ENCODE measurements at regions not wholly inside any gene's neighbourhood (a gene's known extent, or its start where the extent isn't known, plus 50 kb on each side); places are given as distances from the start of the nearest gene placed in this dataset.

- TF ChIP-seq THRAP3 (IDR thresholded peaks at IDR 0.05; ENCODE audit: borderline replicate concordance) = no peak
- peak; percentile 81 for TF ChIP-seq ZNF395 (CRISPR knock-in tag; IDR thresholded peaks at IDR 0.05)
- TF ChIP-seq ZNF778 (CRISPR knock-in tag; IDR thresholded peaks at IDR 0.05) = no peak
- 0 out of 4 replicates have a peak, but pooled peaks of 1 of the 2 experiments have one; percentile 14 for TF ChIP-seq NONO (IDR thresholded peaks at IDR 0.05; ENCODE audit: low read depth in 2 of 2, low read length in 1 of 2)
- TF ChIP-seq CBFA2T3 (IDR thresholded peaks at IDR 0.05) = peak; percentile 65
- peak; percentile 80 to 81 for TF ChIP-seq NRF1 (conservative IDR thresholded peaks at IDR 0.05 in 1 of 2, IDR thresholded peaks at IDR 0.05 in 1 of 2)
- TF ChIP-seq JUNB (CRISPR knock-in tag; conservative IDR thresholded peaks at IDR 0.05) = peak; percentile 54
- no peak for TF ChIP-seq ZFP91 (CRISPR knock-in tag; IDR thresholded peaks at IDR 0.05)
- no peak for TF ChIP-seq ZNF217 (CRISPR knock-in tag; IDR thresholded peaks at IDR 0.05)
- peak; percentile 38 for TF ChIP-seq NCOR1 (IDR thresholded peaks at IDR 0.05)
- peak; percentile 71; the same call in 1 of the 2 replicates for TF ChIP-seq LEF1 (IDR thresholded peaks at IDR 0.05)
- peak; percentile 76 for TF ChIP-seq ZNF175 (CRISPR knock-in tag; IDR thresholded peaks at IDR 0.05; ENCODE audit: low read depth)
- TF ChIP-seq CHD1 (IDR thresholded peaks at IDR 0.05; ENCODE audit: low read length) = no peak
- TF ChIP-seq TEAD1 (CRISPR knock-in tag; IDR thresholded peaks at IDR 0.05) = peak in 1 of 2 experiments; percentile 48; a peak in 1 of 4 replicates
- TF ChIP-seq FOXM1 (IDR thresholded peaks at IDR 0.05; ENCODE audit: low read depth) = peak; percentile 54; the same call in 1 of the 2 replicates
- no peak for TF ChIP-seq FOXM1 (CRISPR knock-in tag; IDR thresholded peaks at IDR 0.05; ENCODE audit: low read depth)
- TF ChIP-seq PHF8 (IDR thresholded peaks at IDR 0.05; ENCODE audit: borderline replicate concordance, low read length) = peak; percentile 26; the same call in 1 of the 2 replicates
- TF ChIP-seq PRMT5 (CRISPR knock-in tag; IDR thresholded peaks at IDR 0.05) = no peak
- peak; percentile 100 for TF ChIP-seq FOSL1 (tag; conservative IDR thresholded peaks at IDR 0.05)
- peak; percentile 93 for TF ChIP-seq SMARCA4 (IDR thresholded peaks at IDR 0.05)
- peak; percentile 95 for TF ChIP-seq SMARCE1 (IDR thresholded peaks at IDR 0.05)
- no peak for TF ChIP-seq TRIM25 (IDR thresholded peaks at IDR 0.05; ENCODE audit: borderline replicate concordance)
- TF ChIP-seq RBM39 (optimal IDR thresholded peaks at IDR 0.05; ENCODE audit: low read depth, low read length) = no peak
- TF ChIP-seq C11orf30 (IDR thresholded peaks at IDR 0.05; ENCODE audit: low read depth) = peak; percentile 91
- peak; percentile 76 for TF ChIP-seq NEUROD1 (IDR thresholded peaks at IDR 0.05; ENCODE audit: borderline replicate concordance, low read depth, low read length, partially characterized antibody)
Observed at GRCh38 chr11:86743223-86744118, 56.9 kb upstream of the PRSS23 start (continued).

Data from K562 (cell line).